Neuronal stem cell (in vitro differentiated cells): ENCODE measurements at regions not wholly inside any gene's neighbourhood (a gene's known extent, or its start where the extent isn't known, plus 50 kb on each side); places are given as distances from the start of the nearest gene placed in this dataset. TPM values are rescaled to one million over a fixed set of nuclear protein-coding genes. Genes with fewer than 3 reads are reported as not detected.

Source experiments
- small RNA-seq: library from polyadenylated mRNA; stranded (forward); fragments of <200 nt; extraction: miRNeasy Mini kit (QIAGEN cat#:217004); gene quantifications from one replicate; pipeline ENCODE3, GENCODE V24; 2013; ENCODE audit not compliant: insufficient read depth

Small RNA genes in the stretch of these regions (small RNA-seq; reads per million reads assigned to genes)
- not detected for gene RNA5SP142
